ENCODE measurements at regions not wholly inside any gene's neighbourhood (a gene's known extent, or its start where the extent isn't known, plus 50 kb on each side); places are given as distances from the start of the nearest gene placed in this dataset.

- no peak overlapping the region for H3K9ac ChIP-seq (ENCODE audit: extremely low read depth, insufficient read length, low read length)
- H3K9me3 Mint-ChIP-seq = no peaks in the 10 kb centered on the region
- H3K36me3 Mint-ChIP-seq (ENCODE audit: insufficient read depth in 1 of 3, low read depth in 3 of 3) = no peaks in the 10 kb centered on the region
- no peak overlapping the region for H3K27ac ChIP-seq (ENCODE audit: insufficient read length, low read depth, low read length)
- no peaks in the 10 kb centered on the region for H3K9me3 ChIP-seq (ENCODE audit: control insufficient read depth, low read depth, low read length)
- H3K27ac Mint-ChIP-seq = no peak overlapping the region
- H2BK12ac ChIP-seq (ENCODE audit: insufficient read length, low read depth, low read length) = no peak overlapping the region
- TF ChIP-seq CTCF (conservative IDR thresholded peaks at IDR 0.05) = no peak
- no peaks in the 10 kb centered on the region for H3K23me2 ChIP-seq (ENCODE audit: insufficient read length, low read depth, low read length, poor library complexity, severe bottlenecking)
- H3K4ac ChIP-seq (ENCODE audit: low read depth, low read length) = no peak overlapping the region
- H3K4me1 Mint-ChIP-seq = peaks cover 9 to 13% of the 10 kb centered on the region in 2 experiments
- no peaks in the 10 kb centered on the region for H4K20me1 ChIP-seq (ENCODE audit: control insufficient read depth, insufficient read depth, insufficient read length)
- no peak overlapping the region for H3K4me3 Mint-ChIP-seq
- H4K5ac ChIP-seq (ENCODE audit: insufficient read length, low read depth, low read length) = no peak overlapping the region
- H3K4me2 ChIP-seq (ENCODE audit: insufficient read depth, insufficient read length, low read length) = no peak overlapping the region
- H2BK5ac ChIP-seq (ENCODE audit: insufficient read length, low read length) = no peak overlapping the region
- H4K91ac ChIP-seq (ENCODE audit: insufficient read length, low read depth, low read length) = no peak overlapping the region
- no peak overlapping the region for H3T11ph ChIP-seq (ENCODE audit: low read length)
- H2BK120ac ChIP-seq (ENCODE audit: low read depth, low read length, poor library complexity, severe bottlenecking) = no peak overlapping the region
- H2BK20ac ChIP-seq (ENCODE audit: low read depth, low read length, poor library complexity, severe bottlenecking) = no peak overlapping the region
- no peak overlapping the region for H4K8ac ChIP-seq (replicated peaks; ENCODE audit: insufficient read length, low read depth, low read length)
- H3K79me2 ChIP-seq (ENCODE audit: insufficient read depth, low read length) = no peaks in the 10 kb centered on the region
- H3K27me3 Mint-ChIP-seq (ENCODE audit: low read depth) = no peaks in the 10 kb centered on the region
- no peak overlapping the region for H3K23ac ChIP-seq (ENCODE audit: insufficient read length, low read depth, low read length)
- no peaks in the 10 kb centered on the region for H3K79me1 ChIP-seq (ENCODE audit: insufficient read depth, low read depth, low read length, poor library complexity, severe bottlenecking)
- H2BK15ac ChIP-seq (ENCODE audit: low read depth, low read length) = no peak overlapping the region
- no peak overlapping the region for H3K18ac ChIP-seq (ENCODE audit: insufficient read length, low read depth, low read length)
- H2AK5ac ChIP-seq (ENCODE audit: insufficient read length, low read length) = no peak overlapping the region
- H2AFZ ChIP-seq (ENCODE audit: low read length) = no peak overlapping the region
- no peak for DNase-seq
- H3K27me3 ChIP-seq (ENCODE audit: insufficient read depth, low read length) = no peaks in the 10 kb centered on the region
- H3K4me1 ChIP-seq (ENCODE audit: insufficient read depth, low read length) = peaks cover 2% of the 10 kb centered on the region; the same call in 1 of the 2 replicates
- no CpG with 5 or more reads among the region's 1 CpG for WGBS (ENCODE audit: extremely low coverage, insufficient read length, low lambda C conversion rate)
- no peak overlapping the region for H3K56ac ChIP-seq (ENCODE audit: insufficient read length, low read depth, low read length)
- H3K14ac ChIP-seq (ENCODE audit: insufficient read depth, low read length) = no peak overlapping the region
Observed at GRCh38 chr12:90003688-90004087, 295.1 kb upstream of the ATP2B1 start.

All from H9 (cell line).